HG02885 (cell line): ENCODE measurements at regions not wholly inside any gene's neighbourhood (a gene's known extent, or its start where the extent isn't known, plus 50 kb on each side); places are given as distances from the start of the nearest gene placed in this dataset.
"Not testable (repeated sequence)": the region's sequence is repeated elsewhere in the genome, so short reads cannot be mapped to it uniquely, and the experiment has no call there.

Source experiments
- ATAC-seq: cut with Tn5 transposase; IDR thresholded peaks from one replicate; pipeline ENCODE4 v1.9.1; 2021; ENCODE audit warnings: mild to moderate bottlenecking; ENCODE audit not compliant: unreplicated experiment, poor library complexity

DNA sequence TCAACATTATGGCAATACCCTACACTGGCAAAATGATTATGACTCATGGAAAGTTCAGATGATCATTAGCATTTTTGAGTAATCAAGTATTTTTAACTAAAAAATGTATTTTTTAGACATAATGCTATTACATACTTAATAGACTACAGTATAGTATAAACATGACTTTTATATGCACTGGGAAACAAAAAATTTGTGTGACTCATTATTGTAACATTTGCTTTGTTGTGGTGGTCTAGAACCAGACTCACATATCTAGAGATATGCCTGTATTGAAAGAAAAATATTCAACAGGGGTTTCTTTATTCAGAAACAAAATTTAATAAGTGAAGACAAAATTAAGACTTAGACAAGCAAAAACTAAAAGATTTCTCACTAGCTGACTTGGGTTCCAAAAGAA lies 385.3 kb upstream of the RIOK2 start:
- ATAC-seq: no peak

DNA sequence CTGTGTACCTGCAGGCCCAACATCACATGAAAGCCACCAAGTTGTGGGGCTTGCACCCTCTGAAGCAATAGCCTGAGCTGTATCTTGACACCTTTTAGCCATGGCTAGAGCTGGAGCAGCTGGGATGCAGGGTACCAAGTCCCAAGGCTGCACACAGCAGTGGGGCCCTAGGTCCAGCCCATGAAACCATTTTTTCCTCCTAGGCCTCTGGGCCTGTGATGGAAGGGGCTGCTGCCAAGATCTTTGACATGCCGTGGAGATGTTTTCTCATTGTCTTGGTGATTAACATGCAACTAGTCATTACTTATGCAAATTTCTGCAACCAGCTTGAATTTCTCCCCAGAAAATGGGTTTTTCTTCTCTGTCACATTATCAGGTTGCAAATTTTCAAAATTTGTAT lies 387.2 kb upstream of the RIOK2 start:
- ATAC-seq: no peak

DNA sequence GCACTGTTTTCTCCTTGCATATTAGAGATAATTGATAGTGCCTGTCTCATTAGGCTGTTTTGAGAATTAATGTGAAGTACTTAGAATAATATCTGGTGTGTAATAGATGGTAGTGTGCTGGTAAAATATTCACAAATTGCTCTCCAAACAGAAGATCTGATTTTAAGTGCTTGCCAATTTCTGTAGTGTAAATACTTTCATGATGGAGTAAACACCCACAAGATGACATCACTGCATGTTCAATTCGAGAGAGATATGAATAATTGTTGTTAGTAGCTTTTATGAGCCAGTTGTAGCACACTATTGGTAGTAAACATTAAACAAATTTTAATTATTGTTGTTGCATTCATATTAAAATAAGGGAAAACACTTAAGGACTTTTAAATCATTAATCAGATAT lies 392.3 kb upstream of the RIOK2 start:
- no peak for ATAC-seq

DNA sequence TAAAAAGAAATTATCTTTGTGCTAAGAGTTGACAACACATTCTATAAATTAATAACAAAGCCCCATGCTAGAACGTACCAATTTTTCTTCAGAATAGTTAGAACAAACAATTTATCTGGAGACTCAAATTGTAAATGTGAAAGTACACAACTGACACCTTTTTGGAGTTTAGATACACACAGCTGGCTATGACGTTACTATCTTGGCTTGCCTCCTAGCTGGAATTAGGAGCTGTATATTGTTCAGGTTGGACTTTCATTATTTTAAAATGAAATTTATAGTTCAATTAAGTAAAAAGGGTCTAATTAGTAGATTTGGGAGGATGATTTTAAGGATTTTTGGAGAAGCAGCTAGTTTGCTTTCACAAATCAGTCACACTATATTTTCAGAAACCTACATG lies 393.9 kb upstream of the RIOK2 start:
- ATAC-seq: no peak

DNA sequence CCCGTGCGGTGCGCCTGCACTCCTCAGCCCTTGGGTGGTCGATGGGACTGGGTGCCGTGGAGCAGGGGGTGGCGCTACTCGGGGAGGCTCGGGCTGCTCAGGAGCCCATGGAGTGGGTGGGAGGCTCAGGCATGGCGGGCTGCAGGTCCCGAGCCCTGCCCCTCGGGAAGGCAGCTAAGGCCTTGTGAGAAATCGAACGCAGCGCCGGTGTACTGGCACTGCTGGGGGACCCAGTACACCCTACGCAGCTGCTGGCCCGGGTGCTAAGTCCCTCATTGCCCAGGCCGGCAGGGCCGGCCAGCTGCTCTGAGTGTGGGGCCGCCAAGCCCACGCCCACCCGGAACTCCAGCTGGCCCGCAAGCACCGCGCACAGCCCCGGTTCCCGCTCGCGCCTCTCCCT lies 396.9 kb upstream of the RIOK2 start:
- not testable (repeated sequence) for ATAC-seq

DNA sequence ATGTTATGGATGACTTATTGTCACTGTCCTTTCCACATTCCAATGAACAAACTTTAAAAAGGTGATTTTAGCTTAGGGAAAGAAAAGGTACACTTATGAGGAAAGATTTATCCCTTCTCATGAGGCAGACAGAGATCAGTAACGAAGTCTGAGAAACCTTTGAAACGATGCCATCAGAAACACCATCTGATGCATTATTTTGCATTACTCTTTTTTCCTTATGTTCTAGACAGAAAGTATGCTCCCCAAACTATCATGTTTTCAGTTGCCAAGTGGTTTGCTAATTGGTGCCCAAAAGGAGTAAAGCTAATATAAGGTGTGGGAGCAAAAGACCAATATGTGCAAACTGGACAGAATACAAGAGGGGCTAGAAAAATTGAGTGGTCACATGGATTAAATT lies 397.7 kb upstream of the RIOK2 start:
- ATAC-seq: no peak

DNA sequence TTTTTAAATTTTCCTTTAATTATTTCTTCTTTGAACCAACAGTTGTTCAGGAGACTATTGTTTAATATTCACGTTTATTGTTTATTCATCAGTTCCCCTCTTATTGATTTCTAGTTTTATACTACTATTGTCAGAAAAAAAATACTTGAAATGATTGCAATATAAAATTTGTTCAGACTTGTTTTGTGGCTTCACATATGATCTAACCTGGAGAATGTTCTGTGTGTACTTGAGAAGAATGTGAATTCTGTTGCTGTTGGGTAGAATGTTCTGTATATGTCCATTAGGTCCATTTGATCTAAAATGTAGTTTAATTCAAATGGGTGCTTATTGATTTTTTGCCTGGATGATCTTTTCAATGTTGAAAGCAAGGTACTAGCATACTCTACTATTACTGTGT lies 408.7 kb upstream of the RIOK2 start:
- no peak for ATAC-seq

DNA sequence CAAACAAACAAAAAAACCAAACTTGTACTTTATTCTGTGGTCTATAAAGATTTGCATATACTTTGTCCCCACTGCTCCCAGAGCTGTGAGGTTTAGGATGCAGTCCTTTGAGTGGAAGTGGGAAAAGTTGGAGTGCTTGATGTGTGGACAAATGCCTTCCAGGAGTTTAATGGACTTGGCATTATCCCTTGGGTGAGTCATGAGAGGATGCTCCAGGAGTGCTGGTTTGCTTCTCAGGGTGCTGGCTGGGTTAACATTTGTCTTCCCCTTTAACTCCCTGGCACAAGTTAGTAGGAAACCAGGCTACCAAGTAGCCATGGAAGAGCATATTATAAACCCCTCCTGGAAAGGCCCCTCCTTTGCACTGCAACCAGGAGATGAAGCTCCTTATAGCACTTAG lies 417.4 kb upstream of the RIOK2 start:
- no peak for ATAC-seq

DNA sequence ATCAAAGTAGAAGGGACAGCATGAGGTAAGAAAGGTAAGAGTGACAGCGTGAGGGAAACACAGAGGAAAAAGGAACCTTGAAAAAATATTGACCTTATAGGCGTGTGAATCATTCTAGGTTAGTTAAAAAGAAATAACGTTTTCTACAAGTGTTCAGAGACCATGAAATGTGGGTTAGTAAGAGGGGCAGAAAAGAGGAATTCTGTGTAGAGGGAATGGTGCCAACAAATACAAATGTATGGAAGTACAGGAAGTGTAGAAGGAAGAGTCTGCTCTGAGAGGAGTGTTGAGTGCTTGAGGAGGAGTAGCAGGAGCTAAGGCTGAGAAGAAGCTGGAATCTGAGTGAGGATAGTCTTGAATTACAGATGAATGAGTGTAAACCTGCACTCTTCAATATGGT lies 418.6 kb upstream of the RIOK2 start:
- ATAC-seq: no peak

DNA sequence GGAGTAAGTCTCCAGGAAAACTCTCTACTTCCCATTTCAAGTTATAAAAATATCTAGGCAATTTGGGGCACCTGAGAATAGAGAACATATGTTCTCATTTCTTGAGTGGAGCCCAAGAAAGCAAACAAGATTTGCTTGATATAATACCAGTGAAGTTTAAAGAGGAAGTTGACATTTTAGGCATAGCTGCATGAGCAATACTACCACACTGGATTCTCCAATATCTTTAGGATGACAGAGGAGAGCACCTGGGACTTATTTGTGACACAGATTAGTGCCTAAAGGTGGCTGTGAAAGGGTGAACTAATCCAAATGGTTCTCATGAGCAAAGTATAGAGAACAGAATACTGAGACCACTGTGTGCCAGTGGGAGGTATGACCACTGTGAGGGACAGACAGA lies 423.5 kb upstream of the RIOK2 start:
- ATAC-seq: no peak

DNA sequence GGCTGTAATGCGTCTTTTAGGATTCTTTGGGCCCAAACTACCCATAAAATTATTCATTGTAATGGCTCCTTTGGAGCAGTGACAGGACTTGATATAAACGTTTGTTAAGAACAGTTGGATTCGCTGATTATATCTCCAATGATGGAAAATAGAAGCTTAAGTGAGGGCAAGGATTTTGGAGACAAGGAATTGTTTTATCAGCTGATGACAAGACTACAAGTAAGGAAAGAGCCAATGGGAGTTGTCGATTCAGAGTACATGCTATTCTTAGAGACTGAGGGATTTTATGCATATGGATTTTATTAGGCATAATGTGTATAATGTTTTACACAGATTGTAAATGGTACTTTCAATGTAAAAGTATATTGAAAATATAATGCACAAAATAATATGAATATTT lies 425.5 kb upstream of the RIOK2 start:
- ATAC-seq: no peak

DNA sequence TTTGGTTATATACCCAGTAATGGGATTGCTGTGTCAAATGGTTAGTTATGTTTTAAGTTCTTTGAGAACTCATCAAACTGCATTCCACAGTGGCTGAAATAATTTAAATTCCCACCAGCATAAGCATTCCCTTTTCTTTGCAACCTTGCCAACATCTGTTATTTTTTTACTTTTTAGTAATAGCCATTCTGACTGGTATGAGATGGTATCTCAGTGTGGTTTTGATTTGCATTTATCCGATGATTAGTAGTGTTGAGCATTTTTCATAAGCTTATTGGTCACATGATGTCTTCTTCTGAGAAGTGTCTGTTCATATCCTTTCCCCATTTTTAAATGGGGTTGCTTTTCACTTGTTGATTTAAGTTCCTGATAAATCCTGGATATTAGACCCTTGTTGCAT lies 435.7 kb upstream of the RIOK2 start:
- no peak for ATAC-seq

DNA sequence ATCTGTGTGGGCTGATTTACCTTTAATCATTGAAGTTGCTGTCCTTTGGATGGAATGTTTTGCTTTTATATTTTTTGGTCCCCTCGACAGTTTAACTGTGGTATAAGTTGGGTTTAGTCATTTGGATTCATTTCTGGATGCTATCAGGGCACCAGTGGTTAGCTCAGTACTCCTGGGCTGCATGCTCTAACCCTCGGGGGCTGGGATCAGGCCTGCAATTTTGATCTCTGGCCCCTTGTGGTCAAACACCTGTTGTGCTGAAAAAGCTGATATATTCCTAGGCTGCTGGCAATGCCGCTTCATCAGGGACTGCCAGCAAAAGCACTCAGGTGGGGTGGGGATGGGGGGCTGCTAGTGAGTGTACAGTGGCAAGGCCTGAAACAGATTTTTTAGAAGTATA lies 440.4 kb upstream of the RIOK2 start:
- no peak for ATAC-seq

DNA sequence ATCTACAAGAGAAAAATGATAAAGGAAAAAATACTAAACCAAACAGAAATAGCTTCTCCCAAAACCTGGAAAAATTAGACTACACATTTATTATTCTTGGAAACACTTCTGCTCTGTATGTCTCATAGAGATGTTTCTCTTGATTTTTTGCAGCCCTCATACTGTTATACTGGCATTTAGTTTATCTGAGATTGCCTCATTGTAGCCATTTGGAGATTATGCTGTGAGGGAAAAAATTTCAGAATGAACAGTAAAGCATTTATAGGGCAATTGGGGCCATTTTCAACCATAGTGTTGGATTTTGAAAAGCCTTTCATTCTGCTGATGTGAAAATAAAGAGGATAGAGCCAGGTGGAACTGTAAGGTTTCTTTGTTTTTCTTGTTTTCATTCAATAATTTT lies 441.8 kb upstream of the RIOK2 start:
- ATAC-seq: no peak

DNA sequence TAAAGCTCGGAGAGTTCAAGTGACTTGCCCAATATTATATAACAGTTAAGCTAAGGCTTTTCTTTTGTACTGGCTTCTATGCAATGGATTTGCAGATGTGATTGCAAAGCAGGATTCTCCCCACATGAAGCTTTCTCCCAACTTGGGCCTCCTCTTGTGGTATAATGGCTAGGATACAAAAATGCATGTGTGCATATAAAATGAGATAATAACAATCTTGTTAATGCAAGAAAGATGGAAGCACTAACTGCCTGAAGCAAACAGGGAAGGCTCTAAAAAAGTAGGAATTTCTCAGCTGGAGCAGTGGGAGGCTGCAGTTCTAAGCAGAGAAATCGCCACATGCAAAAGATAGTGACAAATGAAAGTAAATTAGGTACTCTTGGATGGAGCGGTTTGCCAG lies 444.2 kb upstream of the RIOK2 start:
- no peak for ATAC-seq

DNA sequence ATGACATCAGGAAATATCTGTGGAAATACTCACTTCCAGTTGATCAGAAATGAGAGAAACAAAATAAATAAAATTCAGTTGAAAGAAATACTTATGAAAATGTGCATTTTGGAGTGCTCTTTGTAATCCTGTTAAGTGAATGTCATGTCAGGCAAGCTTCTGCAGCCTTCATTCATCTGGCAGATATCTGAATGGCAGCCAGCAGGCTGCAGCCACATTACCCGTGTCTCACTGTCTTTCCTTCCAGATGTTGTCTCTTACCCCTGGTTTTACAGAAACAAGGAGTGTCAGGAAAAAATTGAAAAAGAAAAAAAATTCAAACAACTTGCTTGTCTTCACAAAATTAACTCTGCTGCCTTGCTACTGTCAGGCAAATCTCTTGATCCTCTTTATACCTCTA lies 445.0 kb upstream of the RIOK2 start:
- ATAC-seq: no peak

DNA sequence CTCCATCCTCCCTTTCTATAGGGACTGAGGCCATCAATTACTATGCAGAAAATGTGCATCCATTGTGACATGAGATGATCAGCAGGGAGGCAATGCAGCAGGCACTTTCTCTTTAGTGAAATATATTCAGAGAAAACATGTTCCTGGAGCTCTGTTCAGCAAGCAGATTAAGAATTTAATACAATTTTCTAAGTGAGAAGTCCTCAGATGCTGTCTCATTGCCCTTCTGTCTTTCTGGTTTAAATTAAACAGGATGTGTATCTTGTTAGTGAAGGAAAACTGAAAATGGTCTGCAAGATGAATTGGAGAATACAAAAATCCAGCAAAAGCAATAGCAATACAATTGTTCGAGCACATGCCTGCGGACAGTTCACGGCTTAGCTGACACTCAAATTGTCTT lies 445.8 kb upstream of the RIOK2 start:
- ATAC-seq: no peak

DNA sequence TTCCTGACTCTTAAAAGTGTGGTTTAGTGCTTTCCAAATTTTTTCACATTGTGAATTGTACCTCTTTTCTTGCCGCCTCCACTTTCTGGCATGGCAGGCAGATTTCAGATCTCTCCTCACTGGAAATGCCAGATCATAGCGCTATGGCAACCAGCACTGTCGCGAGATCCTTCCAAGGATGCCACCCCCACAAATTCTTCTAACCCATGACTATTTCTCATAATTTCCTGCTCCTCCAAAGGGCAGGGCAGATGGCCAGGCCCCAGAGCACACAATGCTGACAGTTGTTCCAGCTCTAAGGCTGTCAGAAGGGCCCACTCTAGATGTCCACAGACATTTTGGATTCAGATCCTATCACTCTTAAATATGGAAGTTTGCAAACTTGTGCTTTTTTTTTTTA lies 446.2 kb upstream of the RIOK2 start:
- no peak for ATAC-seq

DNA sequence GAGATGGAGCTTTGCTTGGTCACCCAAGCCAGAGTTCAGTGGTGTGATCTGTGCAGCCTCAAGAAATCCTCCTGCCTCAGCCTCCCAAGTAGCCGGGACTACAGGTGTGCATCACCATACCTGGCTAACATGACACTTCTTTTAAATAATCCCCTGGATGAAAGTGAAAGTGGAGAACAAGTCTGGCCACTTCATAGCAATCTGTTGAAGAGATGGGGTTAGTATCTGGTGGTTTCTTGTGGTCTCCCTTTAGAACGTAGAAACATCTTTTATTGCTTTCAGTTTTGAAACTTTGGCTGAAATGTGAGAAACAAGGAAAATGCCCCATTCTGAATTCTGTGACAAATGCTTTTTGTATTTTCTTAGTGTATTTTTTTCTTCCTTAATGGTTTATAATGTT lies 452.5 kb upstream of the RIOK2 start:
- ATAC-seq: no peak

DNA sequence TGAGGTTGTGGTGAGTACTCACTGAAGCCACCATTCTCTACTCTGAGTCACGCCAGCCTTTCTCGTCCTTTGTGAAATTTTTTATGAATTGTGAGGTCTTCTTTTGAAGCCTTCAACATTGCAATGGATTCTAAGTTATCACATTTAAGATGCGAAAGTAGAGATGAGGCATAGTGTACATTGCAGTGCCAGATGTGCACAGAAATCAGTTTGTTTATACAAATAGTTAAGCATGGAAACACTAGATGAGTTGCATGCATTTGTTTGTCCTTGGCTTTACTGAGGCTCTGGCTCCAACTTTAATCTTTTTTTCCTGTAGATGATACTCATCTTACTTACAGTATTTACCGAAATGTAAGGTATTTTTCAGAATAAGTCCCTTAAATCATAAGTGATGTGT lies 453.7 kb upstream of the RIOK2 start:
- no peak for ATAC-seq

DNA sequence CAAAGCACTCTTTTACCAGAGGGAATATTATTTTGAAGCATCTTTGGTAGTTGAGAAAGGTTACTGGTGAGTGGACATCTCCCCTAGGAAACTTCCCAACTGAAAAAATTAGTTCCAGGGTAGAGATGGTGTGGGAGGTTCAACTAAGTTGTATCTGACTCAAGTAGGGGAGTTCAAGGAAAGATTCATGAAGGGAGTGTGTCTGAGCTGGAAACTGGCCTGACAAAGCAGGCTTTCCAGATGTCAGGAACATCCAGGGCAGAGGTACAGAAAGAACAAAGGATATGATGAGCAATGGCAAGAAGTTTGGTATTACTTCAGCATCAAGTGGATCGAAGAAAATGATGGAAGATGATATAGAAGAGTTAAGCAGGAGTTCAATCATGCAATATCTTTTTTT lies 458.0 kb upstream of the RIOK2 start:
- ATAC-seq: no peak

DNA sequence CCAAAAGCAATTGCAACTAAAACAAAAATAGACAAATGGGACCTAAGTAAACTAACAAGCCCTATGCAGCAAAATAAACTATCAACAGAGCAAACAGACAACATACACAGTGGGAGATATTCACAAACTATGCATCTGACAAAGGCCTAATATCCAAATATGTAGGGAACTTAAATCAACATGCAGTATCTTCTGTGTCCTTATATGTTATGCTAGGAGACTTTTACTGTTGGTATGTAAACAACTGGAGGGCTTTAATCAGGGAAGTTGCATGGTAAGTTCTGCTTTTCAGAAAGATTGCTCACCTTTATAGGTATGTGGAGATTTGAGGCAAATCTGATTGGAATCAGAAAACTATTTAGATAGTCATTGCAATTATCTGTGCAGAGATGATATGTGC lies 461.2 kb upstream of the RIOK2 start:
- ATAC-seq: no peak

DNA sequence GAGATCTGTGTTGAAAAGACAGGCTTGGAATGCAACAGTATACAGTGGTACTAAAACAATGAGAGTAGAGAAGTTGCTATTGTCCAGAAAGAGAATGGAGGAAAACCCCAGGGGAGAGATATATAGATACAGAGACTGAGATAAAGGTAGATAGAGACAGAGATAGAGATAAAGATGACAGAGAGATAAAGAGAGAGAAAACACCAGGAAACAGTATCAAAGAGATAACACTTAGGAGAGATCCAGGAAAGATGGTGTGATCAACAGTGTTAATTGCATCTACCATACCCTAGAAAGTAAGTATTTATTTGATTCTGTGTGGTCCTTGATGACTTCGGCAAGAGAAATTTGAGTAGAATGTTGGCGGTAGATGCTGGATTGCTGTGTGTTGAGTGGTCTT lies 461.8 kb upstream of the RIOK2 start:
- no peak for ATAC-seq

DNA sequence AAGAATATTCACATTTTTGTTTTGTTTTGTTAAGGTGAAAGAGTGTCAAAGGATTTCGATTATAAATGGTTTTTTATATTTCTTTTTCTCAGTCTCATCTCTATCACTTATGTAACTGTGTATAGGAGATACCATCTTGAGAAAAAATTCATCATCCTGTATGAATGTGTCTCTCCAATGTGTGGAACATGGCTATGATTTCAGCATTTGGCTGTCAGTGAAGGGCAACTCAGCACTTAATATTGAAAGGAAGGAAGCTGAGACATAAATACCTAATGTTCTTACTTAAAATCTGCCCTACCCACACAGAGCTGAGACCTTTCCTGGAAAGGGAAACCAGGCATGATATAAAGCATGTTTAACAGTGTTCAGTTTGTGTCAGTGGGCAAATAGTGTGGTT lies 474.2 kb upstream of the RIOK2 start:
- no peak for ATAC-seq
